GM12878 (cell line): ENCODE measurements at regions not wholly inside any gene's neighbourhood (a gene's known extent, or its start where the extent isn't known, plus 50 kb on each side); places are given as distances from the start of the nearest gene placed in this dataset.

Source experiments
- ASH2L ChIP-seq: fragments of 300-600, 200-600 bp; sonication (generic); IDR thresholded peaks from 2 replicates; pipeline ENCODE4 v1.6.1; 2017; ENCODE audit warnings: low read depth, mild to moderate bottlenecking, borderline replicate concordance
- ATF2 ChIP-seq: IDR thresholded peaks from 2 replicates; pipeline ENCODE4 v1.6.1; 2012; ENCODE audit warnings: low read length, inconsistent platforms
- CHD2 ChIP-seq: IDR thresholded peaks from 2 replicates; pipeline ENCODE4 v1.6.1; 2011; ENCODE audit warnings: low read depth, low read length, improper control_type of control experiment, borderline replicate concordance
- KDM1A ChIP-seq: fragments of 200-600 bp; sonication (generic); IDR thresholded peaks from 2 replicates; pipeline ENCODE4 v1.6.1; 2016; ENCODE audit warnings: borderline replicate concordance
- KLF5 ChIP-seq: fragments of 450-650 bp; IDR thresholded peaks from 2 replicates; pipeline ENCODE4 v1.6.1; 2014; ENCODE audit warnings: mild to moderate bottlenecking; ENCODE audit not compliant: partially characterized antibody
- MAX ChIP-seq: IDR thresholded peaks from 2 replicates; pipeline ENCODE4 v1.6.1; 2012; ENCODE audit warnings: low read depth, low read length, improper control_type of control experiment
- NR2C2 ChIP-seq: IDR thresholded peaks from 2 replicates; pipeline ENCODE4 v1.6.1; 2011; ENCODE audit warnings: borderline replicate concordance, low read depth; ENCODE audit not compliant: control insufficient read depth, insufficient read length
- POLR2A ChIP-seq: IDR thresholded peaks from 2 replicates; pipeline ENCODE4 v1.6.1; 2011; ENCODE audit warnings: low read depth, mild to moderate bottlenecking, low read length
- RFX5 ChIP-seq: IDR thresholded peaks from 2 replicates; pipeline ENCODE4 v1.6.1; 2011; ENCODE audit warnings: low read depth, low read length, improper control_type of control experiment
- SMC3 ChIP-seq: IDR thresholded peaks from 2 replicates; pipeline ENCODE4 v1.6.1; 2011; ENCODE audit warnings: low read length, improper control_type of control experiment, borderline replicate concordance
- TF ChIP-seq, protein P1 (sequence below), 3 experiments: IDR thresholded peaks in 2 of 3; conservative IDR thresholded peaks in 1 of 3; 2 replicates each; pipeline ENCODE4 v1.5.1; 2011; ENCODE audit warnings: low read depth in 3 of 3, low read length in 3 of 3, mild to moderate bottlenecking in 3 of 3, control low read depth in 2 of 3, moderate library complexity in 2 of 3, inconsistent platforms in 1 of 3, mixed read lengths in 1 of 3; ENCODE audit not compliant: control insufficient read depth in 2 of 3, insufficient read depth in 1 of 3; ENCODE audit errors: extremely low read depth in 1 of 3
- TF ChIP-seq, protein P2 (sequence below): IDR thresholded peaks from 2 replicates; pipeline ENCODE4 v1.6.1; 2012; ENCODE audit warnings: mild to moderate bottlenecking, low read depth, low read length

DNA sequence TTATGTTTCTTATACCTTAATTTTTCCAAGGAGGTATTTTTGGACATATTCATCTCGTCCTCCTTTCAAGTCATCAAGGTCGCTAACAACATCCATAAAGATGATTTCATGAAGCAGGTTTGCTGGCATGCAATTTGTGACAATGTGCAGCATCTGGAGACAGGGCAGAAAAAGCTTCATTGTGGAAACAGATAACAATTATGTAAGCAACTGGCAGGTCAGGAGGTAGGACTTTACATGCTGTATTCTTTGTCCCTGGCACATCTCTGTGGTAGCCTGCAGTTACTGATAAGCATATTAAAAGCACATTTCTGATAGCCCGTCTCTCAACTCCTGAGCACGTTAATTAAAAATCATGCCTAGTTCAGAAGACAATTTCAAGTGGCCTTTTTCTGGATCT lies 156.8 kb downstream of the LEPR start:
- no peak for TF ChIP-seq RFX5
- TF ChIP-seq, protein P1, sequence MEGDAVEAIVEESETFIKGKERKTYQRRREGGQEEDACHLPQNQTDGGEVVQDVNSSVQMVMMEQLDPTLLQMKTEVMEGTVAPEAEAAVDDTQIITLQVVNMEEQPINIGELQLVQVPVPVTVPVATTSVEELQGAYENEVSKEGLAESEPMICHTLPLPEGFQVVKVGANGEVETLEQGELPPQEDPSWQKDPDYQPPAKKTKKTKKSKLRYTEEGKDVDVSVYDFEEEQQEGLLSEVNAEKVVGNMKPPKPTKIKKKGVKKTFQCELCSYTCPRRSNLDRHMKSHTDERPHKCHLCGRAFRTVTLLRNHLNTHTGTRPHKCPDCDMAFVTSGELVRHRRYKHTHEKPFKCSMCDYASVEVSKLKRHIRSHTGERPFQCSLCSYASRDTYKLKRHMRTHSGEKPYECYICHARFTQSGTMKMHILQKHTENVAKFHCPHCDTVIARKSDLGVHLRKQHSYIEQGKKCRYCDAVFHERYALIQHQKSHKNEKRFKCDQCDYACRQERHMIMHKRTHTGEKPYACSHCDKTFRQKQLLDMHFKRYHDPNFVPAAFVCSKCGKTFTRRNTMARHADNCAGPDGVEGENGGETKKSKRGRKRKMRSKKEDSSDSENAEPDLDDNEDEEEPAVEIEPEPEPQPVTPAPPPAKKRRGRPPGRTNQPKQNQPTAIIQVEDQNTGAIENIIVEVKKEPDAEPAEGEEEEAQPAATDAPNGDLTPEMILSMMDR (IDR thresholded peaks at IDR 0.05 in 2 of 3, conservative IDR thresholded peaks at IDR 0.05 in 1 of 3; ENCODE audit: control insufficient read depth in 2 of 3, extremely low read depth in 1 of 3, insufficient read depth in 1 of 3, low read depth in 3 of 3, low read length in 3 of 3): no peak
- TF ChIP-seq SMC3: no peak
- TF ChIP-seq, protein P2, sequence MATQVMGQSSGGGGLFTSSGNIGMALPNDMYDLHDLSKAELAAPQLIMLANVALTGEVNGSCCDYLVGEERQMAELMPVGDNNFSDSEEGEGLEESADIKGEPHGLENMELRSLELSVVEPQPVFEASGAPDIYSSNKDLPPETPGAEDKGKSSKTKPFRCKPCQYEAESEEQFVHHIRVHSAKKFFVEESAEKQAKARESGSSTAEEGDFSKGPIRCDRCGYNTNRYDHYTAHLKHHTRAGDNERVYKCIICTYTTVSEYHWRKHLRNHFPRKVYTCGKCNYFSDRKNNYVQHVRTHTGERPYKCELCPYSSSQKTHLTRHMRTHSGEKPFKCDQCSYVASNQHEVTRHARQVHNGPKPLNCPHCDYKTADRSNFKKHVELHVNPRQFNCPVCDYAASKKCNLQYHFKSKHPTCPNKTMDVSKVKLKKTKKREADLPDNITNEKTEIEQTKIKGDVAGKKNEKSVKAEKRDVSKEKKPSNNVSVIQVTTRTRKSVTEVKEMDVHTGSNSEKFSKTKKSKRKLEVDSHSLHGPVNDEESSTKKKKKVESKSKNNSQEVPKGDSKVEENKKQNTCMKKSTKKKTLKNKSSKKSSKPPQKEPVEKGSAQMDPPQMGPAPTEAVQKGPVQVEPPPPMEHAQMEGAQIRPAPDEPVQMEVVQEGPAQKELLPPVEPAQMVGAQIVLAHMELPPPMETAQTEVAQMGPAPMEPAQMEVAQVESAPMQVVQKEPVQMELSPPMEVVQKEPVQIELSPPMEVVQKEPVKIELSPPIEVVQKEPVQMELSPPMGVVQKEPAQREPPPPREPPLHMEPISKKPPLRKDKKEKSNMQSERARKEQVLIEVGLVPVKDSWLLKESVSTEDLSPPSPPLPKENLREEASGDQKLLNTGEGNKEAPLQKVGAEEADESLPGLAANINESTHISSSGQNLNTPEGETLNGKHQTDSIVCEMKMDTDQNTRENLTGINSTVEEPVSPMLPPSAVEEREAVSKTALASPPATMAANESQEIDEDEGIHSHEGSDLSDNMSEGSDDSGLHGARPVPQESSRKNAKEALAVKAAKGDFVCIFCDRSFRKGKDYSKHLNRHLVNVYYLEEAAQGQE: no peak
- TF ChIP-seq KDM1A: no peak
- TF ChIP-seq MAX: no peak
- TF ChIP-seq ATF2: no peak
- TF ChIP-seq KLF5: no peak
- no peak for TF ChIP-seq CHD2
- no peak for TF ChIP-seq ASH2L
- no peak for TF ChIP-seq POLR2A
- no peak for TF ChIP-seq NR2C2
